Common myeloid progenitor, CD34-positive (primary cell): ENCODE measurements at regions not wholly inside any gene's neighbourhood (a gene's known extent, or its start where the extent isn't known, plus 50 kb on each side); places are given as distances from the start of the nearest gene placed in this dataset.

Experiments used
- CTCF ChIA-PET: fragments of 350-600 bp; sonication (Branson Sonifier 250); formaldehyde crosslinking; loops from one replicate; lab custom pipeline; 2021; ENCODE audit warnings: antibody characterized with exemption; lab: Charles Lee
- POLR2A ChIA-PET: fragments of 350-600 bp; sonication (Branson Sonifier 250); formaldehyde crosslinking; loops from one replicate; lab custom pipeline; 2021; ENCODE audit warnings: antibody characterized with exemption; lab: Charles Lee
- DNase-seq, 3 donors: peaks; one replicate each; pipeline versions ENCODE4 v3.0.0 to v3.0.0-alpha.2; 2013
- H3K27ac ChIP-seq, 2 experiments: 1 replicate in 1 of 2; 2 replicates in 1 of 2; pipeline ENCODE4 v1.7.0; 2013; ENCODE audit warnings: inconsistent platforms in 2 of 2, low read length in 2 of 2, mild to moderate bottlenecking in 2 of 2, low read depth in 1 of 2, moderate library complexity in 1 of 2; ENCODE audit not compliant: severe bottlenecking in 2 of 2, insufficient read depth in 1 of 2, poor library complexity in 1 of 2
- H3K27me3 ChIP-seq, 5 experiments: replicated peaks in 2 of 5; 1 replicate in 3 of 5; 2 replicates in 2 of 5; pipeline versions ENCODE4 v1.6.1 to v1.7.0; 2013; ENCODE audit warnings: low read length in 4 of 5, mild to moderate bottlenecking in 2 of 5, moderate library complexity in 2 of 5, inconsistent platforms in 1 of 5; ENCODE audit not compliant: insufficient read depth in 5 of 5, control insufficient read depth in 4 of 5
- H3K36me3 ChIP-seq, 4 experiments: 1 replicate in 2 of 4; 2 replicates in 2 of 4; pipeline versions ENCODE4 v1.6.1 to v1.7.0; 2013; ENCODE audit warnings: low read length in 3 of 4, control low read depth in 1 of 4, mild to moderate bottlenecking in 1 of 4; ENCODE audit not compliant: control insufficient read depth in 4 of 4, insufficient read depth in 4 of 4
- H3K4me1 ChIP-seq, 4 experiments: 1 replicate in 3 of 4; 2 replicates in 1 of 4; pipeline versions ENCODE4 v1.6.1 to v1.7.1; 2013; ENCODE audit warnings: low read length in 3 of 4, mild to moderate bottlenecking in 3 of 4, control low read depth in 1 of 4, inconsistent platforms in 1 of 4, moderate library complexity in 1 of 4; ENCODE audit not compliant: control insufficient read depth in 4 of 4, insufficient read depth in 4 of 4; ENCODE audit errors: control extremely low read depth in 1 of 4
- H3K4me3 ChIP-seq, 7 experiments: 1 replicate in 4 of 7; 2 replicates in 3 of 7; pipeline versions ENCODE4 v1.5.1 to v1.7.0; 2013; ENCODE audit warnings: mild to moderate bottlenecking in 7 of 7, low read length in 6 of 7, moderate library complexity in 6 of 7, inconsistent platforms in 2 of 7, low read depth in 2 of 7, control low read depth in 1 of 7; ENCODE audit not compliant: insufficient read depth in 4 of 7, control insufficient read depth in 1 of 7; ENCODE audit errors: extremely low read depth in 1 of 7
- H3K9me3 ChIP-seq, 5 experiments: 1 replicate in 4 of 5; 2 replicates in 1 of 5; pipeline versions ENCODE4 v1.6.1 to v1.7.1; 2013; ENCODE audit warnings: low read length in 4 of 5, mild to moderate bottlenecking in 2 of 5, inconsistent platforms in 1 of 5, low read depth in 1 of 5, moderate library complexity in 1 of 5; ENCODE audit not compliant: control insufficient read depth in 4 of 5, insufficient read depth in 2 of 5; ENCODE audit errors: control extremely low read depth in 1 of 5
- whole genome bisulfite sequencing: methylation state at CpG from one replicate; pipeline ENCODE4 v1.1.5; 2013; ENCODE audit not compliant: insufficient coverage; 5-methylcytosine and 5-hydroxymethylcytosine counted together

- ChIA-PET POLR2A (no interaction called here), CTCF (no interaction called here)
- WGBS: 98% methylated on average over 9 of the region's 10 CpGs
- Histone ChIP-seq H3K4me3 (no peak overlapping the region), H3K36me3 (no peaks in the 10 kb centered on the region), H3K27me3 (no peaks in the 10 kb centered on the region), H3K9me3 (no peaks in the 10 kb centered on the region), H3K27ac (no peak overlapping the region), H3K4me1 (peaks cover 0 to 10% (median 5%) of the 10 kb centered on the region in 4 experiments)
- DNase-seq: no peak
Observed at GRCh38 chr2:9100080-9100876, 96.8 kb upstream of the MBOAT2 start.

GRCh38 chr2:9099341-9099751, 95.9 kb upstream of the MBOAT2 start:
- H3K9me3 ChIP-seq: no peaks in the 10 kb centered on the region
- no peak overlapping the region for H3K27ac ChIP-seq
- ChIA-PET POLR2A (no interaction called here), CTCF (no interaction called here)
- H3K27me3 ChIP-seq: no peaks in the 10 kb centered on the region
- WGBS: 94% methylated on average over 3 of the region's 9 CpGs
- no peaks in the 10 kb centered on the region for H3K36me3 ChIP-seq
- peaks cover 0 to 11% (median 5%) of the 10 kb centered on the region in 4 experiments for H3K4me1 ChIP-seq
- DNase-seq: peak in 1 of 3 donors; percentile 11
- H3K4me3 ChIP-seq: no peak overlapping the region

- 78% methylated on average over 7 of the region's 7 CpGs for WGBS
- no peak overlapping the region for H3K4me3 ChIP-seq
- H3K4me1 ChIP-seq: peaks cover 0 to 11% (median 5%) of the 10 kb centered on the region in 4 experiments
- POLR2A ChIA-PET: no interaction called here
- no peaks in the 10 kb centered on the region for H3K9me3 ChIP-seq
- no peak for DNase-seq
- H3K27ac ChIP-seq: no peak overlapping the region
- H3K36me3 ChIP-seq: no peaks in the 10 kb centered on the region
- no peaks in the 10 kb centered on the region for H3K27me3 ChIP-seq
- CTCF ChIA-PET: no interaction called here
Observed at GRCh38 chr2:9097892-9098291, 94.4 kb upstream of the MBOAT2 start.

- CTCF ChIA-PET: no interaction called here
- Histone ChIP-seq H3K4me1 (peaks cover 0 to 11% (median 5%) of the 10 kb centered on the region in 4 experiments), H3K9me3 (no peaks in the 10 kb centered on the region), H3K4me3 (no peak overlapping the region), H3K36me3 (no peaks in the 10 kb centered on the region), H3K27ac (no peak overlapping the region), H3K27me3 (no peaks in the 10 kb centered on the region)
- no peak for DNase-seq
- 90% methylated on average over 8 of the region's 8 CpGs for WGBS
- POLR2A ChIA-PET: no interaction called here
Observed at GRCh38 chr2:9097239-9097638, 93.8 kb upstream of the MBOAT2 start.

GRCh38 chr2:9096761-9097160, 93.3 kb upstream of the MBOAT2 start:
- ChIA-PET CTCF (interaction anchor here (1.3 kb wide), 1 partner anchor 18 kb away, joined by 3 read pairs; no protein-coding TSS in a partner anchor), POLR2A (no interaction called here)
- WGBS: 97% methylated on average over 12 of the region's 13 CpGs
- Histone ChIP-seq H3K4me3 (no peak overlapping the region), H3K27ac (no peak overlapping the region), H3K4me1 (peaks cover 0 to 11% (median 5%) of the 10 kb centered on the region in 4 experiments), H3K36me3 (no peaks in the 10 kb centered on the region), H3K27me3 (no peaks in the 10 kb centered on the region), H3K9me3 (no peaks in the 10 kb centered on the region)
- no peak for DNase-seq

- ChIA-PET CTCF (interaction anchor here (0.8 to 1.4 kb wide), 5 partner anchors 17 to 223 kb away, joined by 3 to 5 read pairs (median 4); no protein-coding TSS in a partner anchor), POLR2A (no interaction called here)
- Histone ChIP-seq H3K9me3 (no peaks in the 10 kb centered on the region), H3K27ac (no peak overlapping the region), H3K4me1 (peaks cover 0 to 11% (median 5%) of the 10 kb centered on the region in 4 experiments), H3K36me3 (no peaks in the 10 kb centered on the region), H3K4me3 (peak overlapping the region in 5 of 7 experiments; percentile 3 to 69 (median 36)), H3K27me3 (no peaks in the 10 kb centered on the region)
- peak; percentile 59 to 78 (median 70) for DNase-seq
- under 1% methylated on average over 20 of the region's 21 CpGs for WGBS
Observed at GRCh38 chr2:9095690-9096089, 92.2 kb upstream of the MBOAT2 start.

GRCh38 chr2:9095226-9095625, 91.7 kb upstream of the MBOAT2 start:
- DNase-seq: no peak

More at GRCh38 chr2:9095226-9095625, 91.7 kb upstream of the MBOAT2 start:
- Histone ChIP-seq H3K4me3 (peak overlapping the region in 2 of 7 experiments; percentile 36 to 69), H3K27ac (no peak overlapping the region), H3K4me1 (peaks cover 0 to 11% (median 5%) of the 10 kb centered on the region in 4 experiments), H3K36me3 (no peaks in the 10 kb centered on the region), H3K27me3 (no peaks in the 10 kb centered on the region), H3K9me3 (no peaks in the 10 kb centered on the region)
- 90% methylated on average over 12 of the region's 14 CpGs for WGBS
- ChIA-PET POLR2A (no interaction called here), CTCF (interaction anchor here (0.8 to 1.4 kb wide), 3 partner anchors 44 to 214 kb away, joined by 3 to 5 read pairs (median 4); no protein-coding TSS in a partner anchor)
